ENCODE measurements at regions not wholly inside any gene's neighbourhood (a gene's known extent, or its start where the extent isn't known, plus 50 kb on each side); places are given as distances from the start of the nearest gene placed in this dataset.

GRCh38 chr15:39151545-39151944, 429.3 kb upstream of the THBS1 start:
- Histone ChIP-seq H3K4me1 (ENCODE audit: control insufficient read depth in 1 of 2, insufficient read depth in 2 of 2, low read length in 2 of 2) (peaks cover 7 to 9% of the 10 kb centered on the region in 2 experiments), H4K12ac (ENCODE audit: low read depth, low read length) (no peak overlapping the region), H2BK12ac (ENCODE audit: low read length) (no peak overlapping the region), H3K9ac (ENCODE audit: low read length) (no peak overlapping the region), H3K36me3 (ENCODE audit: control insufficient read depth in 1 of 2, insufficient read depth in 2 of 2, low read length in 2 of 2) (no peaks in the 10 kb centered on the region), H3K27ac (ENCODE audit: low read depth, low read length) (no peak overlapping the region), H4K8ac (ENCODE audit: low read depth, low read length) (no peak overlapping the region), H3K79me1 (ENCODE audit: low read length) (peaks cover 4% of the 10 kb centered on the region), H2AK5ac (ENCODE audit: low read length) (no peak overlapping the region), H3K27me3 (ENCODE audit: insufficient read depth, low read length) (no peaks in the 10 kb centered on the region), H2BK120ac (ENCODE audit: insufficient read depth, low read length, poor library complexity) (no peak overlapping the region), H3K14ac (ENCODE audit: low read length) (no peak overlapping the region), H3K79me2 (ENCODE audit: control insufficient read depth, insufficient read depth, low read length, poor library complexity) (no peaks in the 10 kb centered on the region), H4K91ac (ENCODE audit: low read depth, low read length) (no peak overlapping the region), H3K4me2 (ENCODE audit: low read length) (no peak overlapping the region), H2BK5ac (ENCODE audit: low read depth, low read length, poor library complexity) (no peak overlapping the region), H3K4ac (ENCODE audit: low read depth, low read length) (no peak overlapping the region), H3K4me3 (ENCODE audit: low read depth, low read length) (no peak overlapping the region), H3K23ac (ENCODE audit: low read length) (no peak overlapping the region), H3K18ac (ENCODE audit: low read length) (no peak overlapping the region), H2AFZ (ENCODE audit: insufficient read depth, low read length, poor library complexity) (no peak overlapping the region), H3K9me3 (ENCODE audit: insufficient read depth, low read depth, low read length) (peaks cover 1% of the 10 kb centered on the region)
- WGBS (ENCODE audit: extremely low coverage, insufficient coverage, insufficient read length): no CpG with 5 or more reads among the region's 2 CpGs
- no peak for DNase-seq

GRCh38 chr15:39153058-39153714, 427.7 kb upstream of the THBS1 start:
- Histone ChIP-seq H3K27ac (ENCODE audit: low read depth, low read length) (no peak overlapping the region), H3K9me3 (ENCODE audit: insufficient read depth, low read depth, low read length) (peaks cover 1% of the 10 kb centered on the region), H4K91ac (ENCODE audit: low read depth, low read length) (no peak overlapping the region), H3K4ac (ENCODE audit: low read depth, low read length) (no peak overlapping the region), H3K36me3 (ENCODE audit: control insufficient read depth in 1 of 2, insufficient read depth in 2 of 2, low read length in 2 of 2) (no peaks in the 10 kb centered on the region), H2AFZ (ENCODE audit: insufficient read depth, low read length, poor library complexity) (no peak overlapping the region), H3K18ac (ENCODE audit: low read length) (no peak overlapping the region), H3K4me1 (ENCODE audit: control insufficient read depth in 1 of 2, insufficient read depth in 2 of 2, low read length in 2 of 2) (peaks cover 7 to 11% of the 10 kb centered on the region in 2 experiments), H2BK120ac (ENCODE audit: insufficient read depth, low read length, poor library complexity) (no peak overlapping the region), H3K9ac (ENCODE audit: low read length) (no peak overlapping the region), H3K27me3 (ENCODE audit: insufficient read depth, low read length) (no peaks in the 10 kb centered on the region), H3K23ac (ENCODE audit: low read length) (no peak overlapping the region), H3K79me1 (ENCODE audit: low read length) (peaks cover 2% of the 10 kb centered on the region), H3K14ac (ENCODE audit: low read length) (no peak overlapping the region), H3K4me3 (ENCODE audit: low read depth, low read length) (no peak overlapping the region), H2BK5ac (ENCODE audit: low read depth, low read length, poor library complexity) (no peak overlapping the region), H3K79me2 (ENCODE audit: control insufficient read depth, insufficient read depth, low read length, poor library complexity) (no peaks in the 10 kb centered on the region), H4K12ac (ENCODE audit: low read depth, low read length) (no peak overlapping the region), H2AK5ac (ENCODE audit: low read length) (no peak overlapping the region), H3K4me2 (ENCODE audit: low read length) (no peak overlapping the region), H2BK12ac (ENCODE audit: low read length) (no peak overlapping the region), H4K8ac (ENCODE audit: low read depth, low read length) (no peak overlapping the region)
- DNase-seq: no peak
- no CpG with 5 or more reads among the region's 1 CpG for WGBS (ENCODE audit: extremely low coverage, insufficient coverage, insufficient read length)

GRCh38 chr15:39153716-39154115, 427.2 kb upstream of the THBS1 start:
- Histone ChIP-seq H3K4me2 (ENCODE audit: low read length) (no peak overlapping the region), H4K12ac (ENCODE audit: low read depth, low read length) (no peak overlapping the region), H4K8ac (ENCODE audit: low read depth, low read length) (no peak overlapping the region), H2AFZ (ENCODE audit: insufficient read depth, low read length, poor library complexity) (no peak overlapping the region), H3K27me3 (ENCODE audit: insufficient read depth, low read length) (no peaks in the 10 kb centered on the region), H2AK5ac (ENCODE audit: low read length) (no peak overlapping the region), H2BK12ac (ENCODE audit: low read length) (no peak overlapping the region), H3K36me3 (ENCODE audit: control insufficient read depth in 1 of 2, insufficient read depth in 2 of 2, low read length in 2 of 2) (no peaks in the 10 kb centered on the region), H3K4me1 (ENCODE audit: control insufficient read depth in 1 of 2, insufficient read depth in 2 of 2, low read length in 2 of 2) (peaks cover 7 to 11% of the 10 kb centered on the region in 2 experiments), H2BK120ac (ENCODE audit: insufficient read depth, low read length, poor library complexity) (no peak overlapping the region), H3K14ac (ENCODE audit: low read length) (no peak overlapping the region), H4K91ac (ENCODE audit: low read depth, low read length) (no peak overlapping the region), H2BK5ac (ENCODE audit: low read depth, low read length, poor library complexity) (no peak overlapping the region), H3K4ac (ENCODE audit: low read depth, low read length) (no peak overlapping the region), H3K9ac (ENCODE audit: low read length) (no peak overlapping the region), H3K79me1 (ENCODE audit: low read length) (peaks cover 2% of the 10 kb centered on the region), H3K23ac (ENCODE audit: low read length) (no peak overlapping the region), H3K4me3 (ENCODE audit: low read depth, low read length) (no peak overlapping the region), H3K27ac (ENCODE audit: low read depth, low read length) (no peak overlapping the region), H3K79me2 (ENCODE audit: control insufficient read depth, insufficient read depth, low read length, poor library complexity) (no peaks in the 10 kb centered on the region), H3K9me3 (ENCODE audit: insufficient read depth, low read depth, low read length) (peaks cover 1% of the 10 kb centered on the region), H3K18ac (ENCODE audit: low read length) (no peak overlapping the region)
- WGBS (ENCODE audit: extremely low coverage, insufficient coverage, insufficient read length): no CpG with 5 or more reads among the region's 2 CpGs
- DNase-seq: peak; percentile 18 to 55

GRCh38 chr15:39154227-39154638, 426.6 kb upstream of the THBS1 start:
- H4K8ac ChIP-seq (ENCODE audit: low read depth, low read length): peak overlapping the region; percentile 1
- H3K36me3 ChIP-seq (ENCODE audit: control insufficient read depth in 1 of 2, insufficient read depth in 2 of 2, low read length in 2 of 2): no peaks in the 10 kb centered on the region
- H3K23ac ChIP-seq (ENCODE audit: low read length): no peak overlapping the region
- no peak overlapping the region for H3K14ac ChIP-seq (ENCODE audit: low read length)
- H4K91ac ChIP-seq (ENCODE audit: low read depth, low read length): peak overlapping the region; percentile 4
- H3K9ac ChIP-seq (ENCODE audit: low read length): no peak overlapping the region
- no peaks in the 10 kb centered on the region for H3K79me2 ChIP-seq (ENCODE audit: control insufficient read depth, insufficient read depth, low read length, poor library complexity)
- H2BK5ac ChIP-seq (ENCODE audit: low read depth, low read length, poor library complexity): peak overlapping the region; percentile 5
- H3K4me1 ChIP-seq (ENCODE audit: control insufficient read depth in 1 of 2, insufficient read depth in 2 of 2, low read length in 2 of 2): peaks cover 7 to 11% of the 10 kb centered on the region in 2 experiments
- H3K27ac ChIP-seq (ENCODE audit: low read depth, low read length): peak overlapping the region; percentile 15
- H2AK5ac ChIP-seq (ENCODE audit: low read length): no peak overlapping the region
- DNase-seq: peak in 1 of 2 donors; percentile 15
- no peak overlapping the region for H3K4ac ChIP-seq (ENCODE audit: low read depth, low read length)
- no peak overlapping the region for H3K18ac ChIP-seq (ENCODE audit: low read length)
- H2AFZ ChIP-seq (ENCODE audit: insufficient read depth, low read length, poor library complexity): no peak overlapping the region
- H3K9me3 ChIP-seq (ENCODE audit: insufficient read depth, low read depth, low read length): peaks cover 1% of the 10 kb centered on the region
- H3K79me1 ChIP-seq (ENCODE audit: low read length): peaks cover 2% of the 10 kb centered on the region
- no peaks in the 10 kb centered on the region for H3K27me3 ChIP-seq (ENCODE audit: insufficient read depth, low read length)
- H4K12ac ChIP-seq (ENCODE audit: low read depth, low read length): no peak overlapping the region
- H2BK12ac ChIP-seq (ENCODE audit: low read length): no peak overlapping the region
- H3K4me3 ChIP-seq (ENCODE audit: low read depth, low read length): no peak overlapping the region
- no peak overlapping the region for H2BK120ac ChIP-seq (ENCODE audit: insufficient read depth, low read length, poor library complexity)
- no peak overlapping the region for H3K4me2 ChIP-seq (ENCODE audit: low read length)

Data from trophoblast cell (in vitro differentiated cells and primary cell).